SK-N-SH (cell line): ENCODE measurements at regions not wholly inside any gene's neighbourhood (a gene's known extent, or its start where the extent isn't known, plus 50 kb on each side); places are given as distances from the start of the nearest gene placed in this dataset.

Experiments
- CTCF ChIA-PET: fragments of 300-600, 350-600 bp; formaldehyde crosslinking; extraction: SDS; loops from one replicate; lab custom pipeline; 2021; lab: Yijun Ruan, JAX
- POLR2A ChIA-PET: fragments of 350-600 bp; sonication (Branson Sonifier 250); formaldehyde crosslinking; extraction: SDS; loops from one replicate; lab custom pipeline; 2020; ENCODE audit warnings: antibody characterized with exemption, inconsistent platforms; lab: Yijun Ruan, JAX
- DNase-seq: peaks from one replicate; pipeline ENCODE4 v3.0.0; 2012
- H2AFZ ChIP-seq: fragments of 200-600 bp; sonication (generic); 2 replicates; pipeline ENCODE4 v1.8.1; 2016; ENCODE audit warnings: antibody characterized with exemption, mild to moderate bottlenecking, low read depth
- H3F3A ChIP-seq: fragments of 200-600 bp; sonication (generic); replicated peaks from 2 replicates; pipeline ENCODE3; 2016; ENCODE audit warnings: antibody characterized with exemption, mild to moderate bottlenecking; ENCODE audit not compliant: insufficient read depth
- H3K27ac ChIP-seq, 2 experiments: fragments of 200-500 bp in 1 of 2; fragments of 200-600 bp in 1 of 2; sonication (Bioruptor generic) in 1 of 2; sonication (generic), shearing (Covaris generic) in 1 of 2; 2 replicates each; pipeline versions ENCODE4 v1.5.1 to v1.6.1; 2014 to 2016; ENCODE audit warnings: low read depth in 2 of 2, inconsistent platforms in 1 of 2, low read length in 1 of 2, mild to moderate bottlenecking in 1 of 2, mixed read lengths in 1 of 2
- H3K27me3 ChIP-seq: fragments of 200-600 bp; sonication (generic), shearing (Covaris generic); 2 replicates; pipeline ENCODE4 v1.6.1; 2016; ENCODE audit warnings: mixed run types; ENCODE audit not compliant: insufficient read depth
- H3K36me3 ChIP-seq, 2 experiments: fragments of 200-500 bp in 1 of 2; fragments of 200-600 bp in 1 of 2; sonication (Bioruptor generic) in 1 of 2; sonication (generic) in 1 of 2; replicated peaks in 1 of 2; 2 replicates each; pipeline versions ENCODE3 to v1.5.1; 2014 to 2016; ENCODE audit warnings: low read length in 1 of 2, mild to moderate bottlenecking in 1 of 2; ENCODE audit not compliant: insufficient read depth in 2 of 2, control insufficient read depth in 1 of 2
- H3K4me1 ChIP-seq, 2 experiments: fragments of 200-500 bp in 1 of 2; fragments of 200-600 bp in 1 of 2; sonication (Bioruptor generic) in 1 of 2; sonication (generic), shearing (Covaris generic) in 1 of 2; 2 replicates each; pipeline versions ENCODE4 v1.5.1 to v1.6.1; 2014 to 2016; ENCODE audit warnings: low read depth in 1 of 2, low read length in 1 of 2, mixed run types in 1 of 2; ENCODE audit not compliant: insufficient read depth in 2 of 2, control insufficient read depth in 1 of 2
- H3K4me2 ChIP-seq: fragments of 200-600 bp; sonication (generic), shearing (Covaris generic); 2 replicates; pipeline ENCODE4 v1.6.1; 2017; ENCODE audit warnings: mixed run types
- H3K4me3 ChIP-seq, 2 experiments: fragments of 200-500 bp in 1 of 2; fragments of 200-600 bp in 1 of 2; sonication (Bioruptor generic) in 1 of 2; sonication (generic), shearing (Covaris generic) in 1 of 2; 2 replicates each; pipeline versions ENCODE4 v1.5.1 to v1.8.1; 2014 to 2016; ENCODE audit warnings: low read depth in 2 of 2, inconsistent platforms in 1 of 2, low read length in 1 of 2, mild to moderate bottlenecking in 1 of 2, mixed read lengths in 1 of 2, moderate library complexity in 1 of 2
- H3K79me2 ChIP-seq: fragments of 200-600 bp; sonication (generic); 2 replicates; pipeline ENCODE4 v1.8.1; 2017; ENCODE audit warnings: mild to moderate bottlenecking; ENCODE audit not compliant: insufficient read depth
- H3K9ac ChIP-seq: fragments of 200-600 bp; sonication (generic); 2 replicates; pipeline ENCODE4 v1.6.1; 2017; ENCODE audit warnings: mixed run types
- H3K9me2 ChIP-seq: fragments of 200-600 bp; sonication (generic); 2 replicates; pipeline ENCODE4 v1.6.1; 2017; ENCODE audit warnings: mixed run types
- H3K9me3 ChIP-seq: fragments of 200-600 bp; sonication (generic); 2 replicates; pipeline ENCODE4 v1.6.1; 2017; ENCODE audit warnings: mixed run types, mild to moderate bottlenecking, moderate library complexity
- H4K20me1 ChIP-seq: fragments of 200-600 bp; sonication (generic); 2 replicates; pipeline ENCODE4 v1.6.1; 2017; ENCODE audit warnings: mild to moderate bottlenecking, mixed run types; ENCODE audit not compliant: insufficient read depth
- CHD2 ChIP-seq: fragments of 150-350 bp; IDR thresholded peaks from 2 replicates; pipeline ENCODE4 v1.6.1; 2018; ENCODE audit warnings: low read length; ENCODE audit not compliant: partially characterized antibody
- ELF1 ChIP-seq: IDR thresholded peaks from 2 replicates; pipeline ENCODE4 v1.4.0; 2012
- EP300 ChIP-seq, 2 experiments: IDR thresholded peaks; 2 replicates each; pipeline versions ENCODE4 v1.4.0 to v1.6.1; 2012; ENCODE audit warnings: borderline replicate concordance in 1 of 2, low read depth in 1 of 2, low read length in 1 of 2
- FOSL2 ChIP-seq: IDR thresholded peaks from 2 replicates; pipeline ENCODE4 v1.4.0; 2012; ENCODE audit warnings: low read depth, mild to moderate bottlenecking, moderate library complexity, borderline replicate concordance
- GABPA ChIP-seq: IDR thresholded peaks from 2 replicates; pipeline ENCODE4 v1.4.0; 2012; ENCODE audit warnings: low read depth, mild to moderate bottlenecking
- JUND ChIP-seq: IDR thresholded peaks from 2 replicates; pipeline ENCODE4 v1.4.0; 2012
- MEF2A ChIP-seq: IDR thresholded peaks from 2 replicates; pipeline ENCODE4 v1.4.0; 2012; ENCODE audit warnings: low read depth, borderline replicate concordance
- MXI1 ChIP-seq: IDR thresholded peaks from 2 replicates; pipeline ENCODE4 v1.6.1; 2012; ENCODE audit warnings: mild to moderate bottlenecking, low read depth, low read length, improper control_type of control experiment
- NFIC ChIP-seq: IDR thresholded peaks from 2 replicates; pipeline ENCODE4 v1.4.0; 2012; ENCODE audit warnings: borderline replicate concordance
- NRF1 ChIP-seq: IDR thresholded peaks from 2 replicates; pipeline ENCODE4 v1.6.1; 2012; ENCODE audit warnings: low read depth, mild to moderate bottlenecking, low read length
- RAD21 ChIP-seq: IDR thresholded peaks from 2 replicates; pipeline ENCODE4 v1.6.1; 2012; ENCODE audit warnings: mild to moderate bottlenecking, low read length
- RCOR1 ChIP-seq: fragments of 150-350 bp; IDR thresholded peaks from 2 replicates; pipeline ENCODE4 v1.6.1; 2017; ENCODE audit warnings: antibody characterized with exemption, low read length
- REST ChIP-seq: IDR thresholded peaks from 2 replicates; pipeline ENCODE4 v1.6.1; 2012; ENCODE audit warnings: mild to moderate bottlenecking, low read depth, low read length, moderate library complexity
- RXRA ChIP-seq: IDR thresholded peaks from 2 replicates; pipeline ENCODE4 v1.4.0; 2012; ENCODE audit warnings: low read depth, mild to moderate bottlenecking, borderline replicate concordance
- SIN3A ChIP-seq: IDR thresholded peaks from 2 replicates; pipeline ENCODE4 v1.6.1; 2012; ENCODE audit warnings: low read depth, mild to moderate bottlenecking, low read length, moderate library complexity, borderline replicate concordance
- TAF1 ChIP-seq: IDR thresholded peaks from 2 replicates; pipeline ENCODE4 v1.6.1; 2012; ENCODE audit warnings: low read depth, mild to moderate bottlenecking, low read length, moderate library complexity, borderline replicate concordance
- TEAD4 ChIP-seq: IDR thresholded peaks from 2 replicates; pipeline ENCODE4 v1.4.0; 2012; ENCODE audit warnings: mild to moderate bottlenecking, borderline replicate concordance; ENCODE audit not compliant: insufficient read depth
- YY1 ChIP-seq: IDR thresholded peaks from 2 replicates; pipeline ENCODE4 v1.4.0; 2012; ENCODE audit warnings: low read depth, mild to moderate bottlenecking
- WGBS: methylation state at CpG from one replicate; pipeline ENCODE4 v1.1.6; 2017; ENCODE audit warnings: low lambda C conversion rate; 5-methylcytosine and 5-hydroxymethylcytosine counted together
- TF ChIP-seq, protein P1 (sequence below): IDR thresholded peaks from 2 replicates; pipeline ENCODE4 v1.4.0; 2012; ENCODE audit warnings: low read depth, borderline replicate concordance
- TF ChIP-seq, protein P2 (sequence below): IDR thresholded peaks from 2 replicates; pipeline ENCODE4 v1.4.0; 2012; ENCODE audit warnings: low read depth, borderline replicate concordance
- TF ChIP-seq, protein P3 (sequence below): fragments of 150-350 bp; IDR thresholded peaks from 2 replicates; pipeline ENCODE4 v1.6.1; 2016; ENCODE audit warnings: mild to moderate bottlenecking, low read depth, low read length

DNA sequence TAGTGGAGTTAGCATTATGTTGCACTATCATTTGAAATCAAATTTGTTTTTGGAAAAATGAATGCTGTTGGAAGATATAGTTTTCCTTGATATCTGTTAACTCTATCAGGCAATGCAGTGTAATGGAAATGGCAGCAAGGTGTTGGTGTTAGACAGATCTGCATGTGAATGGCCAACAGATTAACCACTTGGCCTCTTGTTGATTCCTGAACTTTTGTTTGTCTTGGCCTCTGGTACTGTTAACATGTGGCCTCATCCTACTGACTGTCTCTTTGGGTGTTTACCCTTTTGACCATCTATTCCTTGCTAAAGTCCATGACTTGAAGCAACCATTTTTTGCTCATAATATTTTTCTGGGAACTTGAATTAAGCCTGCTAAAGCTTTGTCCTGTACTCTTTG, 110.2 kb upstream of the CDH2 start:
- H3K9me3 ChIP-seq = no peaks in the 10 kb centered on the region
- no peaks in the 10 kb centered on the region for H3F3A ChIP-seq
- H2AFZ ChIP-seq = no peak overlapping the region
- no peaks in the 10 kb centered on the region for H3K9me2 ChIP-seq
- H3K27ac ChIP-seq = no peak overlapping the region
- no peaks in the 10 kb centered on the region for H3K36me3 ChIP-seq
- H3K4me3 ChIP-seq = no peak overlapping the region
- no peaks in the 10 kb centered on the region for H4K20me1 ChIP-seq
- POLR2A ChIA-PET = no interaction called here
- DNase-seq = no peak
- no peaks in the 10 kb centered on the region for H3K79me2 ChIP-seq
- no peak overlapping the region for H3K4me2 ChIP-seq
- no peak overlapping the region for H3K9ac ChIP-seq
- H3K4me1 ChIP-seq = no peaks in the 10 kb centered on the region
- CTCF ChIA-PET = no interaction called here
- no peaks in the 10 kb centered on the region for H3K27me3 ChIP-seq
- no peak for TF ChIP-seq EP300 (IDR thresholded peaks at IDR 0.05; ENCODE audit: borderline replicate concordance in 1 of 2, low read depth in 1 of 2, low read length in 1 of 2)
- TF ChIP-seq TEAD4 = no peak
- no peak for TF ChIP-seq FOSL2
- no peak for TF ChIP-seq NRF1

GRCh38 chr18:28284132-28284531, 107.2 kb upstream of the CDH2 start:
- Histone ChIP-seq H3K9me3 (no peaks in the 10 kb centered on the region), H3K4me3 (no peak overlapping the region), H3F3A (no peaks in the 10 kb centered on the region), H3K4me2 (no peak overlapping the region), H3K27ac (no peak overlapping the region), H3K36me3 (no peaks in the 10 kb centered on the region), H3K9me2 (no peaks in the 10 kb centered on the region), H3K27me3 (no peaks in the 10 kb centered on the region), H3K9ac (no peak overlapping the region), H3K79me2 (no peaks in the 10 kb centered on the region), H3K4me1 (peaks cover 0 to 10% of the 10 kb centered on the region in 2 experiments; a peak in 2 of 4 replicates), H2AFZ (no peak overlapping the region), H4K20me1 (no peaks in the 10 kb centered on the region)
- CTCF ChIA-PET = interaction anchor here (1.3 kb wide), 1 partner anchor 107 kb away, joined by 4 read pairs; the partner anchor contains the start of gene CDH2
- WGBS = 84% methylated on average over 5 of the region's 5 CpGs
- TF ChIP-seq ELF1 = no peak
- TF ChIP-seq GABPA = no peak
- TF ChIP-seq TEAD4 = no peak
- no peak for TF ChIP-seq RAD21
- no peak for TF ChIP-seq REST
- no peak for TF ChIP-seq MEF2A
- no peak for TF ChIP-seq JUND
- TF ChIP-seq, protein P1, sequence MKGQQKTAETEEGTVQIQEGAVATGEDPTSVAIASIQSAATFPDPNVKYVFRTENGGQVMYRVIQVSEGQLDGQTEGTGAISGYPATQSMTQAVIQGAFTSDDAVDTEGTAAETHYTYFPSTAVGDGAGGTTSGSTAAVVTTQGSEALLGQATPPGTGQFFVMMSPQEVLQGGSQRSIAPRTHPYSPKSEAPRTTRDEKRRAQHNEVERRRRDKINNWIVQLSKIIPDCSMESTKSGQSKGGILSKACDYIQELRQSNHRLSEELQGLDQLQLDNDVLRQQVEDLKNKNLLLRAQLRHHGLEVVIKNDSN = no peak
- TF ChIP-seq RCOR1 = no peak
- TF ChIP-seq, protein P2, sequence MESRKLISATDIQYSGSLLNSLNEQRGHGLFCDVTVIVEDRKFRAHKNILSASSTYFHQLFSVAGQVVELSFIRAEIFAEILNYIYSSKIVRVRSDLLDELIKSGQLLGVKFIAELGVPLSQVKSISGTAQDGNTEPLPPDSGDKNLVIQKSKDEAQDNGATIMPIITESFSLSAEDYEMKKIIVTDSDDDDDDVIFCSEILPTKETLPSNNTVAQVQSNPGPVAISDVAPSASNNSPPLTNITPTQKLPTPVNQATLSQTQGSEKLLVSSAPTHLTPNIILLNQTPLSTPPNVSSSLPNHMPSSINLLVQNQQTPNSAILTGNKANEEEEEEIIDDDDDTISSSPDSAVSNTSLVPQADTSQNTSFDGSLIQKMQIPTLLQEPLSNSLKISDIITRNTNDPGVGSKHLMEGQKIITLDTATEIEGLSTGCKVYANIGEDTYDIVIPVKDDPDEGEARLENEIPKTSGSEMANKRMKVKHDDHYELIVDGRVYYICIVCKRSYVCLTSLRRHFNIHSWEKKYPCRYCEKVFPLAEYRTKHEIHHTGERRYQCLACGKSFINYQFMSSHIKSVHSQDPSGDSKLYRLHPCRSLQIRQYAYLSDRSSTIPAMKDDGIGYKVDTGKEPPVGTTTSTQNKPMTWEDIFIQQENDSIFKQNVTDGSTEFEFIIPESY = no peak
- TF ChIP-seq, protein P3, sequence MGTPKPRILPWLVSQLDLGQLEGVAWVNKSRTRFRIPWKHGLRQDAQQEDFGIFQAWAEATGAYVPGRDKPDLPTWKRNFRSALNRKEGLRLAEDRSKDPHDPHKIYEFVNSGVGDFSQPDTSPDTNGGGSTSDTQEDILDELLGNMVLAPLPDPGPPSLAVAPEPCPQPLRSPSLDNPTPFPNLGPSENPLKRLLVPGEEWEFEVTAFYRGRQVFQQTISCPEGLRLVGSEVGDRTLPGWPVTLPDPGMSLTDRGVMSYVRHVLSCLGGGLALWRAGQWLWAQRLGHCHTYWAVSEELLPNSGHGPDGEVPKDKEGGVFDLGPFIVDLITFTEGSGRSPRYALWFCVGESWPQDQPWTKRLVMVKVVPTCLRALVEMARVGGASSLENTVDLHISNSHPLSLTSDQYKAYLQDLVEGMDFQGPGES = no peak
- TF ChIP-seq CHD2 = no peak
- no peak for TF ChIP-seq RXRA
- TF ChIP-seq MXI1 = no peak
- no peak for TF ChIP-seq YY1
- no peak for TF ChIP-seq NFIC
- no peak for TF ChIP-seq SIN3A
- TF ChIP-seq TAF1 = no peak
- POLR2A ChIA-PET = interaction anchor here (0.6 kb wide), 1 partner anchor 64 kb away, joined by 3 read pairs; no protein-coding TSS in a partner anchor
- no peak for DNase-seq
